Lower lobe of right lung (tissue), 2 donors: ENCODE measurements at regions not wholly inside any gene's neighbourhood (a gene's known extent, or its start where the extent isn't known, plus 50 kb on each side); places are given as distances from the start of the nearest gene placed in this dataset.

Source experiments
- ATAC-seq, 2 donors: fragments of 200-7000 bp; cut with Tn5 transposase; one replicate each; pipeline ENCODE4 v1.9.1; 2020 to 2022; ENCODE audit warnings: mild to moderate bottlenecking in 2 of 2, moderate library complexity in 2 of 2
- DNase-seq: peaks from one replicate; pipeline ENCODE4 v3.0.0-alpha.2; 2020
- H3K27ac ChIP-seq: fragments of 200-600 bp; one replicate; pipeline ENCODE4 v1.8.0; 2022
- H3K27me3 ChIP-seq: fragments of 200-600 bp; one replicate; pipeline ENCODE4 v1.8.0; 2022; ENCODE audit warnings: low read depth
- H3K36me3 ChIP-seq: fragments of 200-600 bp; one replicate; pipeline ENCODE4 v1.8.0; 2022; ENCODE audit warnings: mild to moderate bottlenecking
- H3K4me1 ChIP-seq: fragments of 200-600 bp; one replicate; pipeline ENCODE4 v1.8.0; 2022
- H3K4me3 ChIP-seq: fragments of 200-600 bp; one replicate; pipeline ENCODE4 v1.8.0; 2022; ENCODE audit warnings: mild to moderate bottlenecking
- H3K9me3 ChIP-seq: fragments of 200-600 bp; one replicate; pipeline ENCODE4 v1.8.0; 2022
- intact Hi-C: fragments of 100-400 bp; cut with DNase I; formaldehyde crosslinking; loops from one replicate; pipeline ENCODE4 v1.11.0; 2022
- TF ChIP-seq, protein P1 (sequence below): fragments of 200-600 bp; IDR thresholded peaks from one replicate; pipeline ENCODE4 v1.8.0; 2022; ENCODE audit warnings: antibody characterized with exemption, mild to moderate bottlenecking
- donor health status: DM: no; HTN: yes; CAD: no; lungs with severe emphysema.

DNA sequence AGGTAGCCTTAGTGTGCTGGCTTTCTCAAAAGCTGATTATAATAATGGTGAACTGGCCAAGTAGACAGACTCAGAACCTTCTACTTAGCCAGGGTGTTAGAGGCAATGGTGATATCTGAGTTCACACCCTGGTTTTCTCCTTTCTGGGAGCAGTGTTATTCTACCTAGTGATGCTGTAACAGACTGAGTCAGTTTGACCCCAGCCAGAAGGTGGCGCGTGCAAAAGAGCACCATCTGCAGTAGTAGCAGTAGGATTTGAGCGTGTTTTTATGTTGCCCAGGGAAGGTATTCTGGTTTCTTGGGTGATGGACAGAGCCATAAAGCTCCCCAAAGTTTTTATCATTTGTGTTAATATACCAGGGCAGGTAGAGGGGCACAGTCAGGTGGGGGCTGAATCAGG, 143.8 kb upstream of the CPXCR1 start:
- Histone ChIP-seq H3K4me1 (no peaks in the 10 kb centered on the region), H3K4me3 (no peak overlapping the region), H3K36me3 (no peaks in the 10 kb centered on the region), H3K27ac (no peak overlapping the region), H3K9me3 (no peaks in the 10 kb centered on the region), H3K27me3 (no peaks in the 10 kb centered on the region)
- TF ChIP-seq, protein P1, sequence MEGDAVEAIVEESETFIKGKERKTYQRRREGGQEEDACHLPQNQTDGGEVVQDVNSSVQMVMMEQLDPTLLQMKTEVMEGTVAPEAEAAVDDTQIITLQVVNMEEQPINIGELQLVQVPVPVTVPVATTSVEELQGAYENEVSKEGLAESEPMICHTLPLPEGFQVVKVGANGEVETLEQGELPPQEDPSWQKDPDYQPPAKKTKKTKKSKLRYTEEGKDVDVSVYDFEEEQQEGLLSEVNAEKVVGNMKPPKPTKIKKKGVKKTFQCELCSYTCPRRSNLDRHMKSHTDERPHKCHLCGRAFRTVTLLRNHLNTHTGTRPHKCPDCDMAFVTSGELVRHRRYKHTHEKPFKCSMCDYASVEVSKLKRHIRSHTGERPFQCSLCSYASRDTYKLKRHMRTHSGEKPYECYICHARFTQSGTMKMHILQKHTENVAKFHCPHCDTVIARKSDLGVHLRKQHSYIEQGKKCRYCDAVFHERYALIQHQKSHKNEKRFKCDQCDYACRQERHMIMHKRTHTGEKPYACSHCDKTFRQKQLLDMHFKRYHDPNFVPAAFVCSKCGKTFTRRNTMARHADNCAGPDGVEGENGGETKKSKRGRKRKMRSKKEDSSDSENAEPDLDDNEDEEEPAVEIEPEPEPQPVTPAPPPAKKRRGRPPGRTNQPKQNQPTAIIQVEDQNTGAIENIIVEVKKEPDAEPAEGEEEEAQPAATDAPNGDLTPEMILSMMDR: no peak
- no peak for DNase-seq
- intact Hi-C loops: no loop called here
- no peak for ATAC-seq

DNA sequence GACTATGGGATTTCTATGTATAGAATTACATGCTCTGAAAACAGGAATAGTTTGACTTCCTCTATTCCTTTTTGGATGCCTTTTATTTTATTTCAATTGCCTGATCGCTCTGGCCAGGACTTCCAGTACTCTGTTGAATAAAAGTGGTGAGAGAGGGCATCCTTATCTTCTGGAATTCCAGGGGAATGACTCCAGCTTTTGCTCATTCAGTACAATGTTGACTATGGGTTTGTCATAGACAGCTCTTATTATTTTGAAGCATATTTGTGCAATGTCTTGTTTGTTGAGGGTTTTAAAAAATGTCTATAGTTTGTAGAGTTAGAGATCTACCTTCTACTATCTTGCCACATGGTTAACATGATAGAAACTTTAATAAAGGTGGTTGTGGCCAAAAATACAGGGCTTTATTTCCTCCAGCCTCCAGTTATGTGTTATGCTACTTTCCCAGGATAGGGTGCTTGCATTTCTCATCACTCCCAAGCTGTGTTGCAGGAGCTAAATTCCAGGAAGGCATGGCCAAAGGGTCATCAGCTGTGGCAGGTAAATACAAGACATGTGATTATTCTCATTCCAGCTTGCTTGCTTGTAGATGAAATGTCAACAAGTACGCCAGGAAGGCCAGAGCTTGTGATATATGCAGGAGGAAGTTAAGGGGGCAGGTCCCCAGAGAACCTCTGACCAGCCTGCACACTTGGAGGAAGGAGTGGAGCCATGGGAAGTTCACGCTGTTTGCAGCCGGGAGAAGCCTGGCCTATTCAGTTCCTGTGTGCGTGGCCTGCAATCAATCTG, 142.4 kb upstream of the CPXCR1 start:
- Histone ChIP-seq H3K27me3 (no peaks in the 10 kb centered on the region), H3K27ac (no peak overlapping the region), H3K9me3 (no peaks in the 10 kb centered on the region), H3K36me3 (no peaks in the 10 kb centered on the region), H3K4me1 (no peaks in the 10 kb centered on the region), H3K4me3 (no peak overlapping the region)
- TF ChIP-seq, protein P1: no peak
- ATAC-seq: no peak
- no peak for DNase-seq
- intact Hi-C loops: no loop called here

DNA sequence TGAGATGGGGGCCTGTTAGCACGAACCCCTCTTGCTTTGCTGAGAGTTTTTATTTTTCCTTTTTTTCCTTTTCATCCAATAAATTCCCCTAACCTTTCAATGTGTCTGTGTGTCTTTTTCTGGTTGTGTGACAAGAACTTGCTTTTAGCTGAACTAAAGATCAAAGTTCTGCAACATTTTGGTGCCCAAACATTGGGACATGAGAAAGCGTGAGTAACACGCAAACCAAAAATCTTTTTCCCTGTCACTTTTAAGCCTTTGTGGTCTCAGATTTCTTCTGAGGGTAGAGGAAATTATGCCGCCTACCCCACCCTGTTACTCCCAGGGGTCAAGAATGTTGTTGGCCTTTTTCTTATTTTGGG, 141.8 kb upstream of the CPXCR1 start:
- H3K36me3 ChIP-seq: no peaks in the 10 kb centered on the region
- H3K4me3 ChIP-seq: no peak overlapping the region
- no peaks in the 10 kb centered on the region for H3K27me3 ChIP-seq
- TF ChIP-seq, protein P1: no peak
- H3K9me3 ChIP-seq: no peaks in the 10 kb centered on the region
- ATAC-seq: no peak
- no peaks in the 10 kb centered on the region for H3K4me1 ChIP-seq
- no peak overlapping the region for H3K27ac ChIP-seq
- no peak for DNase-seq
- intact Hi-C loops: no loop called here

DNA sequence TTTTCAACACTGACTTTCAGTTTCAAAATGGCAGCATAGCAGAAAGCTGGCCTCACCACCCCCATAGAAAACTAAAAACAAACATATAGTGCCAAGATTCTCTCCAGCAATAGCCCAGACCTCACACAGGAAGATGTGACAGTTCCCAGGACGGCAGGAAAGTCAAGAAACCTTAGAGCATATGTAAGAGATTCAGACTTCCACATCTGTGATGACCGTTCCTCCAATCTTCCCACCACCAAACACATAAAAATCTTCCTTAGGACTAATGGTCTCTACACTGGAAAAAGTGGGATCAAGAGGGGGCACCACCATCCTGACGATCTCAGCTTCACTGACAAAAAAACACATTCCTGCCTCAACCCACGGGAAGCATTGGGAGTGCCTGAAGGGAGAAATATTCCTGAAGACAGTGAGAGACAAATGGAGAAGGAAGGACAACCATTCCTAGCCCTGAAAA, 134.1 kb upstream of the CPXCR1 start:
- intact Hi-C loops: no loop called here
- DNase-seq (no peak), ATAC-seq (no peak)
- Histone ChIP-seq H3K9me3 (no peaks in the 10 kb centered on the region), H3K4me1 (no peaks in the 10 kb centered on the region), H3K36me3 (no peaks in the 10 kb centered on the region), H3K27ac (no peak overlapping the region), H3K4me3 (no peak overlapping the region), H3K27me3 (no peaks in the 10 kb centered on the region)
- TF ChIP-seq, protein P1: no peak

DNA sequence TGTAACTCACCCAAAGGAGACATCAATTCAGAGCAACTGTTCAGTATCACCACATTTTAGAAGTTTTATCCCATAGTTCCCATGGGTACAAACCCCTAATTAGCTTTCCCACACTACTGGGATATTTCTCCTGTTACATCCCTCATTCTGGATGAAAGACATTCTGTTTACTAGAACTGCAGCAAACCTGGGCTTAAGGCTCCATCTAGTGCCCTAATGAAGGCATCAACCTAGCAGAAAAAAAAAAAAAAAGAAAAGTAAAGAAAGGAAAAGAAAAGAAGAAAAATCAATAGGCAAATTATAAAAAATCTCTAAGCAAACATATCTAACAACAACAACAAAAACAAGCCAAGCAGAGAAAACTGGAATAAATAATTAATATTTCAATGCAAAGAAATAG, 133.7 kb upstream of the CPXCR1 start:
- no peaks in the 10 kb centered on the region for H3K4me1 ChIP-seq
- TF ChIP-seq, protein P1: peak; percentile 13
- H3K27me3 ChIP-seq: no peaks in the 10 kb centered on the region
- no peak for ATAC-seq
- H3K9me3 ChIP-seq: no peaks in the 10 kb centered on the region
- H3K27ac ChIP-seq: no peak overlapping the region
- intact Hi-C loops: no loop called here
- H3K36me3 ChIP-seq: no peaks in the 10 kb centered on the region
- DNase-seq: no peak
- no peak overlapping the region for H3K4me3 ChIP-seq
